BJ (cell line): ENCODE measurements at regions not wholly inside any gene's neighbourhood (a gene's known extent, or its start where the extent isn't known, plus 50 kb on each side); places are given as distances from the start of the nearest gene placed in this dataset.

Source experiments
- CTCF ChIA-PET: fragments of 350-600 bp; formaldehyde crosslinking; extraction: SDS; loops from one replicate; lab custom pipeline; 2021; ENCODE audit warnings: antibody characterized with exemption, inconsistent platforms; lab: Yijun Ruan, JAX
- POLR2A ChIA-PET: fragments of 300-600 bp; sonication (Branson Sonifier 250); formaldehyde crosslinking; extraction: SDS; loops from one replicate; lab custom pipeline; 2021; ENCODE audit warnings: antibody characterized with exemption; lab: Charles Lee
- DNase-seq: peaks from one replicate; pipeline ENCODE4 v3.0.0-alpha.2; 2011; ENCODE audit warnings: low read depth
- H3K27me3 ChIP-seq: 2 replicates; pipeline ENCODE4 v1.6.0; 2011; ENCODE audit warnings: low read length; ENCODE audit not compliant: control insufficient read depth, insufficient read depth
- H3K36me3 ChIP-seq: 2 replicates; pipeline ENCODE4 v1.5.1; 2011; ENCODE audit warnings: low read length; ENCODE audit not compliant: control insufficient read depth, insufficient read depth
- H3K4me3 ChIP-seq: 2 replicates; pipeline ENCODE4 v1.5.1; 2011; ENCODE audit warnings: low read depth, mild to moderate bottlenecking, control low read depth, low read length
- CTCF ChIP-seq: IDR thresholded peaks from 2 replicates; pipeline ENCODE4 v1.5.1; 2011; ENCODE audit warnings: low read depth, mild to moderate bottlenecking, control low read depth, inconsistent platforms, low read length, moderate library complexity; ENCODE audit not compliant: insufficient read depth

- Histone ChIP-seq H3K27me3 (no peaks in the 10 kb centered on the region), H3K36me3 (no peaks in the 10 kb centered on the region), H3K4me3 (no peak overlapping the region)
- POLR2A ChIA-PET = no interaction called here
- DNase-seq = no peak
- no peak for TF ChIP-seq CTCF
- CTCF ChIA-PET = interaction anchor here (0.5 kb wide), 1 partner anchor 13 kb away, joined by 3 read pairs; no protein-coding TSS in a partner anchor
Observed at GRCh38 chr13:85277748-85278147, 521.5 kb downstream of the SLITRK6 start.

GRCh38 chr13:85266771-85267170 lies 532.4 kb downstream of the SLITRK6 start:
- ChIA-PET POLR2A (no interaction called here), CTCF (interaction anchor here (1.1 kb wide), 1 partner anchor 213 kb away, joined by 3 read pairs; no protein-coding TSS in a partner anchor)
- DNase-seq = no peak
- H3K4me3 ChIP-seq = no peak overlapping the region
- no peak for TF ChIP-seq CTCF
- H3K27me3 ChIP-seq = no peaks in the 10 kb centered on the region
- no peaks in the 10 kb centered on the region for H3K36me3 ChIP-seq

GRCh38 chr13:85266331-85266730 lies 532.9 kb downstream of the SLITRK6 start:
- no peak for TF ChIP-seq CTCF
- POLR2A ChIA-PET = no interaction called here
- no peaks in the 10 kb centered on the region for H3K36me3 ChIP-seq
- no peak overlapping the region for H3K4me3 ChIP-seq
- no peak for DNase-seq
- CTCF ChIA-PET = interaction anchor here (1.1 kb wide), 1 partner anchor 213 kb away, joined by 3 read pairs; no protein-coding TSS in a partner anchor
- no peaks in the 10 kb centered on the region for H3K27me3 ChIP-seq

GRCh38 chr13:85265296-85265695 lies 533.9 kb downstream of the SLITRK6 start:
- DNase-seq = no peak
- ChIA-PET CTCF (interaction anchor here (1.1 kb wide), 1 partner anchor 214 kb away, joined by 3 read pairs; no protein-coding TSS in a partner anchor), POLR2A (no interaction called here)
- H3K36me3 ChIP-seq = no peaks in the 10 kb centered on the region
- H3K27me3 ChIP-seq = no peaks in the 10 kb centered on the region
- H3K4me3 ChIP-seq = no peak overlapping the region
- TF ChIP-seq CTCF = no peak

- ChIA-PET POLR2A (no interaction called here), CTCF (no interaction called here)
- TF ChIP-seq CTCF = no peak
- Histone ChIP-seq H3K4me3 (no peak overlapping the region), H3K36me3 (no peaks in the 10 kb centered on the region), H3K27me3 (no peaks in the 10 kb centered on the region)
- DNase-seq = no peak
Observed at GRCh38 chr13:85262499-85262898, 536.7 kb downstream of the SLITRK6 start.
